NK-92 treated with Interleukin-12 subunit alpha and Interleukin-12 subunit beta, amount 100 ng/mL, for 24 hours (cell line): ENCODE measurements at regions not wholly inside any gene's neighbourhood (a gene's known extent, or its start where the extent isn't known, plus 50 kb on each side); places are given as distances from the start of the nearest gene placed in this dataset.
"Not testable (repeated sequence)": the region's sequence is repeated elsewhere in the genome, so short reads cannot be mapped to it uniquely, and the experiment has no call there.

Experiments
- DNase-seq: peaks from one replicate; lab custom pipeline; 2025; lab: John Stamatoyannopoulos, UW

DNA sequence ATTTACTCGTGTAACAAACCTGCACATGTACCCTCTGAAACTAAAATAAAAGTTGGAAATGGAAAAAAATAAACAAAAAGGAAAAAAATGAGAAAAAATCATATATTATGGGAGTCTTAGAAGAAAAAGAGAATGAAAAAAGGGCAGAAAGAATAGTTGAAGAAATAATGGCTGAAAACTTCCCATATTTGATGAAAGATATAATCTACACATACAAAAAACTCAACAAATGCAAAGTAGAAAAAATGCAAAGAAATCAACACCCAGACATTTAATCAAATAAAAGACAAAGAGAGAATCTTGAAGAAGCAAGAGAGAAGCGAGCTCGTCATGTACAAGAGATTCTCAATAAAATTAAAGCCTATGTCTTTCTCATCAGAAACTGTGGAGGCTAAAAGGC is 73.8 kb downstream of the SLC25A46 start:
- DNase-seq = no peak

DNA sequence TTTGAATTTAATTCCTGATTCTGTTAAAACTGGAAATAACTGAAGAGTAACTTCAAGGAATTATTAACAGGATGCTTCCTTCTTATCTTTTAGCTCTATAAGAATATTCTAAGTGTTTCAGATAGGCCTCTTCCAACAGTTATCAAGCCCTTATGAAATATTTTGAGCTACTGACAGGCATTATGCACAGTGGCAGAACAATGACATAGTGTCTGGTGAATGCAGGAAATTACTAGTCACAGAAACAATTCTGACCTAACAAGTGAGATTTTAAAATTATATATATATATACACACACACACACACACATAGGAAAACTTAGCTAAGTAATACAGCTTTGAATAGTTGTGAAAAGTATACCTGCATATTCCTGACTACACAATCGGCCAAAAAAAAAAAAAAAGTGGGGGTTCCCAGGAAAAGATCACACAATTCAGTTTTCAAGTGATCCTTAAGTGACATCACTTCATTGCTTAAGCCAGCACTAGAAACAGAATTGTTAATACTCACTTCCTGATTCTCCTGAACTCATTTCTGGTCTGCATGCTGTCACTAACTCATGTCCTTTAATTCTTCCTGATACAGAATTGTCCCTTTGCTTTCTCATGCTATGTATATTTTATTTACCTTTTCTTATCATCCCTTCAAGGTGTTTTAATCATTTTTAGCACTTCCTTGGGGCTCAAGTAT is 77.3 kb downstream of the SLC25A46 start:
- no peak for DNase-seq

DNA sequence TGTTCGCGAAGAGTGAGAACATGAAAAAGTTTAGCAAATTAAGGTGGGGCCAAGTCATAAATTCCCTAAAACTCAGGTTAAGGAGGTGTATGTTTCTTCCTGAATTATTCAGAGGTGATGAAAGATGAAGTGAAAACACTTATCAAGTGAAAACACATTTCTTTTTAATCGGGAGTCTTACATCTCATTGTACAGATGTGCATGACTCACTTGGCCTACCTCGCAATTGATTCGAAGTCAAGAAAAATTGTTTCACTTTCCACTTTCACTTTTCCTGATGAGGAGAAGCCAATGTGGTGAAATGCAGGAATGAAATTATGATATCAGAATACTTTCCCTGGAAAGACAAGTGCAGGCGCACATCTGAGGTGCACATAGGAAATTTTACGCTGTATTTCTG is 78.7 kb downstream of the SLC25A46 start:
- DNase-seq = no peak

DNA sequence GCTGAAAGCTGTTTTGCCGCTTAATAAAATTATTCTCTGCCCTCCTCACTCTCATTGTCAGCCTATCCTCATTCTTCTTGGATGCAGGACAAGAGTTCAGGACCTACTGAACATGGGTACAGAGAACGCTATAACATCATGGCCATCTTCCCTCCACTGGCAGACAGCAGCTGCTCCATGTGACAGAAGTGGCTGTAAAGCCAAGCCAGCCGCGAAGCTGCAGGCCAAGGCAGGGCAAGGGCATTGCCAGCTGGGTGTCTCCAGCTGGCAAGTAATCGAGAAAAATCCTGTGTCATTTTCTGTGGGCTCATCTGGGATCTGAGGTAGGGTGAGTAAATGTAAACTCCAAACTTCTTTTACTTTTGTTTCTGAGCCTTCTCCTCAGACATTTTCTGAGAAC is 84.8 kb downstream of the SLC25A46 start:
- no peak for DNase-seq

DNA sequence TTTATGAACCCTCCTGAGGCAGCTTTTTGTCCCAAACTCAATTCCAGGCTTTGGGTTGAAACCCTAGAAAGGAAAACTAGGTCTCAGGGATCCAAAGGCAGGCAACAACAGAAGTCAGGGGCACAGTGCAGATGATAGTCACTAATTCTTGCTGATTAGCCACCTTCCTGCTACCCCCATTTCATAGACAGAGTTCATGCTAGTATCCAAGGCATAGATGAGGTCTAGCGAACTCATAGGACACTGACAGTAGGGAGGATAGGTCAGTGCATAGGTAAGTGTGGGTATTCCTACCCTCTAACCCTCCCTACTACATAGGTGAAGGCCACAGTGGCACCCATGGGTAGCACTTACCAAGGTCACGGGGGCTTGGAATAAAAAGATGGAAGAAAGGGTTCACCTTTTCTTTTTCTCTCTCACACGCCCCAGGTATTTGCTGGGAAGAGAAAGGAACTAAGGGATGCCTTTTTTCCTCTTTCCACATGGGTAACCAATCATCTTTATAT is 86.2 kb downstream of the SLC25A46 start:
- DNase-seq = no peak

DNA sequence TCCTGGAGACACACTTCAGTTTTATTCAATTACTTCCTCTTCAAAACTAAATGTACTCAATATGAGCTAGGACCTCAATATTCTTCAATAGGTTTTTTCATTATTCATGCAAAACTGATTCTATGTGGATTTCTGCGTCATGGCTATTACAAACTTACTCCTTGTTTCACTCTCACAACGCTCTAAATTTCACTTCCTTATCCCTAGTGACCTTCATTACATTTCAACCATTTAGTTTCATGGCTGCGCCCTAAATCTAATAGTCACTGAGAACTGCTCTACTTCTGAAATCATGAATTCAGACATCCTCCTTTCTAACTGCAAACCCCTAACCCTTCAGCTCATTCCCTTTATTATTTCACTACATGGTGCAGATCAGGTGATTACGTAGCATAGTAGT is 93.9 kb downstream of the SLC25A46 start:
- no peak for DNase-seq

DNA sequence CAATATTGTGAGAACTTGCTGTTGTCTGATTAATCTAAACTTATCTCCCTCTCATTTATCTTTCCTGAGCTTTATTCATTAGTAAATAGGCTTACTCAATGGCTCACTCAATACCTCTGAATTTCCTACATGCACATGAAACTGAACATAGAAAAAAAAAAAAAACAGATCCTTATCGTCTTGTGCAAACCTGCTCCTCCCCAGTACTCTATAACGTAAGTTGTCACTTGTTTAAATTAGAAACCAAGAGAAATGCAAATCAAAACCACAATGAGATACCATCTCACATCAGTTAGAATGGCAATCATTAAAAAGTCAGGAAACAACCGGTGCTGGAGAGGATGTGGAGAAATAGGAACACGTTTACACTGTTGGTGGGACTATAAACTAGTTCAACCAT is 96.1 kb downstream of the SLC25A46 start:
- not testable (repeated sequence) for DNase-seq

DNA sequence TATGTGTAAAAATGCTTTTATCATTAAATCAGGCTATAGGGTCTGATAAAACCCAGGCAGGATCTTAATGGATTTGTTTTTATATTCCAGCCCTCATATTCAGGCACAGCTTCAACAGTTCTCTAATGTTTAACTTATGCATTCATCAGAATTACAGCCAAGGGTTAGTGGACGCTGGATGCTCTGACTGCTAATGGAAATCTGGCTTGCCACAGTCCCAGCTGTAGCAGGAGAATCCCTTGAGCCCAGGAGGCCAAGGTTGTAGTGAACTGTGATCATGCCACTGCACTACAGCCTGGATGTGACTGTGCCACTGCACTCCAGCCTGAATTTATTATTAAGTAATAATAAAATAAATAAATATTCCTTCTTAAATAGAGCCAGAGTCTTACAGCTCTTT is 98.0 kb downstream of the SLC25A46 start:
- DNase-seq = no peak

DNA sequence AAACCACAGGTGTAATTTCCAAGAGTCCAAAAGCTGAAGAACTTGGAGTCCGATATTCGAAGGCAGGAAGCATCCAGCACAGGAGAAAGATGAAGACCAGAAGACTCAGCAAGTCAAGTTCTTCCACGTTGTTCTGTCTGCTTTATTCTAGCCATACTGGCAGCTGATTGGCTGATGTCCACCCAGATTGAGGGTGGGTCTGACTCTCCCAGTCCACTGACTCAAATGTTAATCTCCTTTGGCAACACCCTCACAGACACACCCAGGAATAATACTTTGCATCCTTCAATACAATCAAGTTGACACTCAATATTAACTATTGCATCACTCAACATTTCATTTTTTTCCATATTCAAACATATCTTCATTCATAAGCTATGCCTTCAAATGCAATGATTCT is 99.5 kb downstream of the SLC25A46 start:
- not testable (repeated sequence) for DNase-seq

DNA sequence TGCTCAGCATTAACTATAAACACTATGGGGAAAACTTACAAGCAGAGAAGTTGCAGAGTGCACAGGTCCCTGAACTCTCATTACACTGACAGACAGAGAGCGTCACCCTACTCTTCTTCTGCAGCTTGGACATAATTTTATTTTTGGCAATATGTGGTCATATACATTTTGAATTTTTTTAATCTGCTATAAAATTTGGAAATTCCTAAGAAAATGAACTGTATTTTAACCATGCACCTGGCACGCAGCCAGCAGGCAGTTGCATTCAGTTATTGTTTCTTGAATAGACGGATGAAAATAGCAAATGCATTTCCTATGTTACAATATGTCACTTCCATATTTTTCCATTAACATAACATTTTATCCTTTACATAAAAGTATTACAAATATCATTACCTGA is 100.2 kb downstream of the SLC25A46 start:
- DNase-seq = no peak

DNA sequence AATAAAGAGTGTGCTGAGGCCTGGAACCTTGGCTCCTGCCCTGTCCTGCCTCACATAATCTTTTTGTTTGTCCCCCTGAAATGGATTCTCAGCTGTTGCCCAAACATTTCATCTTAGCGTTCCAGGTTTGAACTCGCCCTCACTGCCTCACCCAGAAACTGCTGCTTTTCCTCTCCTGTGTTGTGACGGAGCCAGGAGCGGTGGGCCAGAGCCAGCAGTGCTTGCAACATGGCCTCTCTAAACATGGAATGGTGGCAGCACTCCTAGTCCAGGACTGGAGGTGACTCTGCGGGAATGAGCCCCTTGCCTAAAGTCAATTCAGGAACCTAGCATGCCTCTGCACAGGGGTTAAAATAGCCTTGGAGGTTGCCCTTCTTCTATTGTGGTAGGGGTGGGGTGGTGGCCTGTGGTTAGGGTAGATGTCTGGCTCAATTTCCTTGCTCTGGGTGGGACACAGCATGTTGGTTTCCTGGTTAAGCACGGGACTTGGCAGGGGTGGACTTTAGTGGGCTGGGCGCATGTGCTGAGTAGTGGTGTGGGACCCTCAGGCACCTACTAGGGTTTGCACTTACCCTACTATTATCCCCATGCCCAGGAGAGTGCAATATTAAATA is 101.6 kb downstream of the SLC25A46 start:
- DNase-seq = no peak

DNA sequence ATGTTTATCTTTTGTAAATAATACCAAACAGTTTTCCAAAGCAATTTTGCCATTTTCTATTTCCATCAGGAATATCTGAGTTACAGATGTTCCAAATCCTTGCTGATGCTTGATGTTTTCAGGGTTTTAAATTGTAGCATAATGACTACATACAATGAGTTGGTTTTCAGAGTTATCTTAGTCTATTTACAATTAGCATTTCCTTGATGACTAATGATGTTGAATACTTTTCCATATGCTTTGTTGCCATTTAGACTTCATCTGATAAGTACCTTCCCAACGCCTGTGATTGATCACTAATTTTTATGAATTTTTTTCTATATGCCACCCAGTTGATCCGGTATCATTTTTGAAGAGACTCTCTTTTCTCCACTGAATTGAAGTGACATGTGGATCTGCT is 102.3 kb downstream of the SLC25A46 start:
- no peak for DNase-seq

DNA sequence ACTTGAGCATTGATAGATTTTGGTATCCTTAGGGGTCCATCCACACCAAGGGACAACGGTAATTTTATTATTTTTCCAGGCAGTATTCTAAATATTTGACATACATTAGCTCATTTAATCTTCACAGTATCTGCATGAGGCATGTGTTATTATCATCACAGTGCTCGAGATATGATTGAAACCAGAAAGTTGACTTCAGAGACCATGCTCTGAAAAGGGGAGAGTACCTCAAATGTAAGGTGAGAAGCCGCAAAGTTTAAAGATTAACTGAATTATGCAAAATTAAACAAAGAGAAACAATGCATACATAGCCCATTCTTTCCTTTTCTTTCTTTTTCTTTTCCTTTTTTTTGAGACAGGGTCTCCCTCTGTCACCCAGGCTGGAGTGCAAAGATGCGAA is 104.1 kb downstream of the SLC25A46 start:
- no peak for DNase-seq

DNA sequence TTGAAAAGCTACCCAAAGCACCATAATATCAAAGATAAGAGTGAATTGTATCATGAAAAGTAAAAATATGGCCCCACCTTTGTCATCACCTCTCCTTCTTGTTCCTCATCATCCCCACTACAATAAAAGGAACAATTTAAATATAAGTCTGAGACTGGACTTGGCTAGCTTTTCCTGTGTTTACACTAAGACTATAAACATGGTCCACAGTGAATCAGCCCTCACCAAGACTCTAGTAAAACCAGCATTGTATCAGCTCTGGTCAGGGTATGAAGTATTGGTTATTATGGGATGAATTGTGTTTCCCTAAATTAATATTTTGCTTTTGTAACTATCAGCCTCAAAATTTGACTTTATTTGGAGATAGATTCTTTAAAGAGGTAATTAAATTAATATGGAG is 105.4 kb downstream of the SLC25A46 start:
- DNase-seq = no peak

DNA sequence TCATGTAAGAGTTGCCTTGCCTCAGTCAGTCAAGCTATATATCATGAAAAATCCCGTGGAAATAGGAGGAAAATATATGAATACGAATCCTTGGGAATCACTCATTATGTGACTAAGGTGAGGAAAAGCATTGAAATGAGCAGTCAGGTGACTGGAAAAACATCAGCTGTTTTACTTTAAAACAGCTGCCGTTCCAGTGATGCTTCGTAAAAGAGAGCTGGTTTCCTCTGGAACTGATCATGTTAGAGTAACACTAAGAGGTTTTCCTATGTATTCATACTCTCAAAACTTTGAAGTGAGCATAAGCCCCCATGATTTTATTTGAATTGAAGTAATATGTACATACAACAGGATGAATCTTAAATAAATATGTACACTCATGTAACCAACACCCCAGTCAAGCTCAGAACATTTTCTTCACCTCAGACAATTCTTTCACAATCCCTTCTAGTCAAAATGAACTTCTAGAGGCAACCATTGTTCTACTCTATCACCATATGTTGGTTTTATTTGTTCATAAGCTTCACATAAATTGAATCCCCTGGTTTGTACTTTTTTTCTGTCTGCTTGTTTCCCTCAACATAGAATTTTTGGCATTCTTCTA is 107.7 kb downstream of the SLC25A46 start:
- no peak for DNase-seq

DNA sequence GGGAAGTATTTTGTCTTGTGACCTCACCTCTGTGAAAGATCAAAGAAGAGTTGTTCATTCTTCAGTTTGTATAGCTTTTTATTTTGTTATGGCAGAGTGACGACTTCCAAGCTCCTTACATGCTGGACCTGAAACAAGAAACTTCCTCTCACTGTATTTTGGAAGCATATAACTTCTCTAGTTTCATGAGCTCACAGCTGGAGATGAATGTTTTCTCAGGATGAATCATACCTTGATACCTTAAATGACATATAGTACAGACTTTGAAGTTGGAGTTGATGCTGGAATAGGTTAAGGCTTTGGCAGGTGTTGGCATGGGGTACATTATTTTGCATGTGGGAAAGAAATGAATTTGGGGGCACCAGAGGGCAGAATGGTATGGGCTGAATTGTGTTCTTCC is 112.5 kb downstream of the SLC25A46 start:
- DNase-seq = no peak

DNA sequence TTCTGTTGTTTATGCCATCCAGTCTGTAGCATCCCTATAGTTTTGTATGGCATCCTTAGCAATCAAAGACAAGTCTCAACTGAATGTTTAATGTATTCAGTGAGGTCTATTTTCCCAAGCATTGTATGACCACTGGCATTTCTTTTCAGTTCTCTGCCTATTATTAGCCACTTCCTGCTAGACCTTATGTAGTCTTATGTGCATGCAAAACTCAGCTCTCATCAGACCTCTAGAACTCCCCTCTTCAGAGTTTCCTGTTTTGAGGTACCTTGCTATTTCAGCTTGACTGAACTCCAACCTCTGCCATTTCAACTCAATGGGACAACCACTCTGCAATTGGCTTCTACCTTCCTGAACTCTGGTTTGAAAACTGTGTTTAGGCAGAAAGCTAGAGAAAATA is 113.2 kb downstream of the SLC25A46 start:
- DNase-seq = no peak

DNA sequence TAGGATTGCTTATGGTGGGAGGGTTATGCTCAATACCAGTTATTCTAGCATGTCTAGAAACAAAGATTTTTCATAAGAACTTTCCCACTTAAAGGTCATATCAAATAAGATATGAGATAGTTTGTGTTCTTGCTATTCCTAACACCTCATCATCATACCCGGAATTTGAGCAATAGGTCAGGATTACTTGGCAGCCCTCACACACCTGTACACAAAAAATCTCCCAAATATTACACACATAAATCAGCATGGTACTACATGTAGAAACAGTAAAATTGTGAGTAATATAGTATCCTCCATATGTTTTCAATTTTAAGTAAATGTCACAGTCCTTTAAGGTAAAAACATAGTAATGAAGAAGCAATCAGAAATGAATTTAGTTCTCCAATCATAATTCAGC is 113.7 kb downstream of the SLC25A46 start:
- no peak for DNase-seq

DNA sequence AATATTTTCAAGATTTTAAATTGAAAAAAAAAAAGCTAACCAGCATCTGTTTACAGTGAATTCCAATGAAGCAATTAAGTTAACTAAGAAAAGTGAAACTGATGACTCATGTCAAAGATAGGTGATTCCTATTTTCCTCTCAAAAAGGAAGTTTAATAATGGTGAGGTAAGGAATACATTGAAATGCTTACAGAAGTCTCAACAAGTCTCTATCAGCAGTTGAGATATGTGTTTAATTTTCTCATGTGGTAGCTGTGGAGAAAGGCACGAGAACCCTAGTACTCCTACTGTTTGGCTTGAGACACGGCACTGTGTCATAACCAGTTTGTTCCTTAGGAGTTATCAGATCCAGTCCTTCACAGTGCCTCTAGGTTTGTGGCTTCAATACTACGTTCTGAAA is 114.5 kb downstream of the SLC25A46 start:
- no peak for DNase-seq

DNA sequence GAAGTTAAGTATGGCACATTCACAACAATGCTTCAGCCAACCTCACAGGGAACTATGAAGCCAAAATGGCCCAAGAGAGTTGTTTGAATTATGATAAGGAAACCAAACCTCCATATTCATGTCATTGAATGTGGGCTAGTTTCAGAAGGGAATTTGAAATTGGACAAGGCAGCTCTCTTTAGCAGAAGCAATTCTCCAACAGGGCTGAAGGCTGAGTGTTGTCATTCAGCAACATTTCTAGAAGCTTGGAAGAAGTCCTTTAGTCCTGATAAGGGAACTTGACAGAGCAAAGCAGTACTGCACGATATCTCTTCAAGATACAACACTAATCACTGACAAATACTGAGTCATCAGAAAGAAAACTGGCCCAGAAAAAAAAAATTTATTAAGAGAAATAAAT is 115.4 kb downstream of the SLC25A46 start:
- DNase-seq = no peak

DNA sequence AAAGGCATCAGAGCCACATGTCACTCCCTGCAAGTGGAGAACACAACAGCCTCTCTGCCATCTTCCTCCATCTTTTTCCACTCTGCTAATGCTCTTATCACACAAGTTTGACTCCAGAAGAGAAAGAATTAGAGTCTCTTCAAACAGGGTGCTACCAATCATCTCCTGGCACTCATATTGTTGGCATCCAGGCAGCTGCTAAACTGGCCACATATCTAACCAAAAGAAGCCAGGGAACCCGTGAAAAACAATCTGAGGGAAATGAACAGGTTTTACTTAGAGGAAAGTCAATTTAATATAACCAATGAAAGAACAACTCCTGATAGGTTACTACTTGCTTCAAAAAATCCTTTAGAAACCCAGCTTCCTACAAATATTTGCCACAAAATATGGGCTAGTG is 117.2 kb downstream of the SLC25A46 start:
- no peak for DNase-seq

DNA sequence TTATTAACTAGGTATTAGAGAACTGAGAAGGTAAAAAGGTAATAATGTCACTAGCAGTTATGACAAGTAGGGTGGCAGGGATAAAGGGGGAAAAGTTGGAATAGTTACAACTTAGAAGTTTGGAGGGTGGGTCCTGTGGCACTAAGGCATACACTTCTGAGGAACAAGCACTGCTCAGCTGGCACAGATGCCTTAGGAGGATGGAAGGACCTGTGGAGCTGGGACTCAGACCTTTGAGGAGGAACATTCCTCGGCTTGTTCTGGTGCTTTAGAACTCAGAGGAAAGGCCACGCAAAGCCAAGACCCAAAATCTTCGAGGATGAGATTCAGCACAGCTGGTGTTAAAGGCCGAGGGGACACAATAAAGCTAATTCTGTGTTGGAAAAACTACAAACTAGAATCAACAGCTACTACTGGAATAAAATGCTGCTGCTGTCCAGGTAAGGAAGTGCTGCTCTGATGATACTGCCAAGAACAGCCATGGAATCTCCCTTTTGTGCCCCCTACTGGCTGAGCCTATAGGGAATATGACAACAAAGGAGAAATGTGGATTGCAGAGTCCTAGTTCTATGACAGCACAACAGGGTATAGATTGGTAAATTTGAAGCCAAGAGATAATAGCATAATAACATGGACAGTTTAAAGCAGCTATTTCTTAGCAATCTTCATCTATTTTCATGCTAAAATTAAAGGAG is 126.7 kb downstream of the SLC25A46 start:
- DNase-seq = no peak

DNA sequence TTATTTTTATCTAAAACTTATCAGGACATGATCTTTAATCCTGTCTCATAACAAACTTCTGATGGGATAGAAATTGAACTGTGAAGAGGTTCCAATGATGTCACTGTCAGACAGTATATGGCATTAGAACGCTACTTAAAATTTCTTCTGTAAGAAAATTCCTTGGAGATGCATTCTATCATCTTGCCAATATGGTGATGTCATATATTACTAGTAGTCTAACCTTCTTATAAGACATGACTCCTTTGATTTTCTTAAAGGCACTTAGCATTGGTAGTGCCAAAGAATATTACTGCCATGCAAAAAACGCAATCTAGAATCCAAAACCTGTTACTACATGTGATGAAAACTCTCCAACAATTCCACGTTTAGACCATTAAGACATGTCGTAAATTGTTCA is 131.1 kb downstream of the SLC25A46 start:
- DNase-seq = no peak
